ENCODE measurements at regions not wholly inside any gene's neighbourhood (a gene's known extent, or its start where the extent isn't known, plus 50 kb on each side); places are given as distances from the start of the nearest gene placed in this dataset.
"Not testable (repeated sequence)": the region's sequence is repeated elsewhere in the genome, so short reads cannot be mapped to it uniquely, and the experiment has no call there.

GRCh38 chr13:88823114-88823513 is 1151.9 kb downstream of the SLITRK5 start:
- TF ChIP-seq NR3C1 (CRISPR knock-in tag; conservative IDR thresholded peaks at IDR 0.05; ENCODE audit: low read depth) = no peak
- TF ChIP-seq MXD4 (CRISPR knock-in tag; IDR thresholded peaks at IDR 0.05; ENCODE audit: borderline replicate concordance) = no peak
- no peak for TF ChIP-seq CBFB (CRISPR knock-in tag; IDR thresholded peaks at IDR 0.05; ENCODE audit: low read depth)
- no peak for TF ChIP-seq ZBTB43 (CRISPR knock-in tag; IDR thresholded peaks at IDR 0.05)
- TF ChIP-seq SMAD3 (CRISPR knock-in tag; IDR thresholded peaks at IDR 0.05; ENCODE audit: borderline replicate concordance) = no peak
- Mint-ChIP-seq H3K4me3 (no peak overlapping the region), H3K4me1 (no peaks in the 10 kb centered on the region), H3K9me3 (no peaks in the 10 kb centered on the region), H3K27me3 (ENCODE audit: low read depth) (no peaks in the 10 kb centered on the region), H3K36me3 (no peaks in the 10 kb centered on the region), H3K27ac (no peak overlapping the region)
- ATAC-seq (no peak), DNase-seq (ENCODE audit: low spot score) (no peak)
- POLR2A ChIA-PET = no interaction called here
- CTCF ChIA-PET = no interaction called here

GRCh38 chr13:88824218-88824617 is 1153.0 kb downstream of the SLITRK5 start:
- H3K27me3 Mint-ChIP-seq (ENCODE audit: low read depth) = no peaks in the 10 kb centered on the region
- H3K4me1 Mint-ChIP-seq = no peaks in the 10 kb centered on the region
- POLR2A ChIA-PET = no interaction called here
- DNase-seq (ENCODE audit: low spot score) (no peak), ATAC-seq (no peak)
- H3K27ac Mint-ChIP-seq = no peak overlapping the region
- CTCF ChIA-PET = no interaction called here
- no peaks in the 10 kb centered on the region for H3K36me3 Mint-ChIP-seq
- H3K4me3 Mint-ChIP-seq = no peak overlapping the region
- no peak for TF ChIP-seq NFE2L1 (CRISPR knock-in tag; IDR thresholded peaks at IDR 0.05)
- no peak for TF ChIP-seq ZBTB21 (CRISPR knock-in tag; IDR thresholded peaks at IDR 0.05; ENCODE audit: borderline replicate concordance)
- no peak for TF ChIP-seq ZNF232 (CRISPR knock-in tag; IDR thresholded peaks at IDR 0.05)
- TF ChIP-seq E2F4 (CRISPR knock-in tag; IDR thresholded peaks at IDR 0.05; ENCODE audit: borderline replicate concordance, low read depth) = no peak
- TF ChIP-seq MLX (CRISPR knock-in tag; IDR thresholded peaks at IDR 0.05) = no peak
- no peak for TF ChIP-seq ESRRA (CRISPR knock-in tag; IDR thresholded peaks at IDR 0.05; ENCODE audit: borderline replicate concordance)
- TF ChIP-seq GTF2I (CRISPR knock-in tag; conservative IDR thresholded peaks at IDR 0.05) = no peak
- no peak for TF ChIP-seq HMGA2 (CRISPR knock-in tag; IDR thresholded peaks at IDR 0.05)
- no peak for TF ChIP-seq ZMAT4 (CRISPR knock-in tag; IDR thresholded peaks at IDR 0.05)
- TF ChIP-seq SMAD4 (CRISPR knock-in tag; IDR thresholded peaks at IDR 0.05) = no peak
- peaks cover 8% of the 10 kb centered on the region for H3K9me3 Mint-ChIP-seq

GRCh38 chr13:88840085-88840484 is 1168.9 kb downstream of the SLITRK5 start:
- POLR2A ChIA-PET = no interaction called here
- ATAC-seq (no peak), DNase-seq (ENCODE audit: low spot score) (no peak)
- H3K36me3 Mint-ChIP-seq = no peaks in the 10 kb centered on the region
- no peaks in the 10 kb centered on the region for H3K9me3 Mint-ChIP-seq
- H3K27me3 Mint-ChIP-seq (ENCODE audit: low read depth) = no peaks in the 10 kb centered on the region
- CTCF ChIA-PET = no interaction called here
- H3K27ac Mint-ChIP-seq = no peak overlapping the region
- no peaks in the 10 kb centered on the region for H3K4me1 Mint-ChIP-seq
- no peak for TF ChIP-seq ATF1 (CRISPR knock-in tag; IDR thresholded peaks at IDR 0.05)
- TF ChIP-seq HMGA2 (CRISPR knock-in tag; IDR thresholded peaks at IDR 0.05) = 0 out of 2 replicates have a peak, but pooled peaks have one; percentile 34
- H3K4me3 Mint-ChIP-seq = no peak overlapping the region

GRCh38 chr13:88852293-88852692 is 1181.1 kb downstream of the SLITRK5 start:
- peaks cover 37% of the 10 kb centered on the region for H3K9me3 Mint-ChIP-seq
- H3K36me3 Mint-ChIP-seq; ATAC-seq; H3K4me3 Mint-ChIP-seq; H3K27me3 Mint-ChIP-seq (ENCODE audit: low read depth); H3K27ac Mint-ChIP-seq; CTCF ChIA-PET; H3K4me1 Mint-ChIP-seq; POLR2A ChIA-PET: not testable (repeated sequence)
- DNase-seq (ENCODE audit: low spot score) = peak; percentile 15
